Activated CD4-positive, alpha-beta T cell treated with anti-CD3 and anti-CD28 coated beads, Interleukin-2, Interleukin-4, amounts not matched to agents 100 ng/mL and 50 ng/mL, durations not matched to agents 16 hours and 8 hours (primary cell): ENCODE measurements at regions not wholly inside any gene's neighbourhood (a gene's known extent, or its start where the extent isn't known, plus 50 kb on each side); places are given as distances from the start of the nearest gene placed in this dataset.
"Not testable (repeated sequence)": the region's sequence is repeated elsewhere in the genome, so short reads cannot be mapped to it uniquely, and the experiment has no call there.

Experiments
- DNase-seq: peaks from one replicate; pipeline ENCODE4 v3.0.0-alpha.2; 2020; ENCODE audit warnings: low spot score

DNA sequence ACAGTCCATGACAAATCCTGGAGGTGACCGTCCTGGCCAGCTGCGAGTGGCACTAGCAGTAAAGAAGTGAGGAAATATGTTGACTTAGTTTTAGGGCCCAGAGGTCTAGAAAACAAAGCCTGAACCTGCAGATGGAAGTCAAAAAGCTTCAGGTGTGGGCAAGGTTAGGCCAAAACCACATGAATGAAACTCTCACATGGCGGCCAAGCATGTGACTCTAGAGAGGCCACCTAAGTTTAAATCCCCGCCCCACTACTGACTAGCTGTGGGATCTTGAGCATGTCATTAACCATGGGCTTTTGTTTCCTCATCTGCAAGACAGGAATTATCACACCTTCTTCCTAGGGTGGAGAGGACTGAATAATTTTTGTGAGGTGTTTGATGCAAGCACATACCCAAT is 148.2 kb upstream of the DAB1 start:
- no peak for DNase-seq

DNA sequence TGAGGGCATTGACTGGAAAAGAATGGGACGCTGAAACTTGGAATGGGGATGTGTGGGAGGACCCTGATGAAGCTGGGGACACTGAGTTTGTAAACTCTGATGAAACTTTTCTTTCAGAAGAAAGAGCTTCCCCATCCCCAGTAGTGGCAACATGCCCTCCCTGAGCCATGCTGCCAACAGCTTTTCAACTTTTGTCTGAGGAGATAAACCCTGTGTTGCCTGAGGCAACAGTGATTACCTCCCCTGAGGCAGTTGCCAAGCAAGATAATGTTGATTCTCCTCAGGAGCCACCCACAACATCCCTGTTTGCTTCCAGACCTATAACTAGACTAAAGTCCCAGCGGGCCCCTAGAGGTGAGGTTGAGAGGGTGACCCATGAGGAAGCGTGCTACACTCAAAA is 134.2 kb upstream of the DAB1 start:
- DNase-seq: not testable (repeated sequence)

DNA sequence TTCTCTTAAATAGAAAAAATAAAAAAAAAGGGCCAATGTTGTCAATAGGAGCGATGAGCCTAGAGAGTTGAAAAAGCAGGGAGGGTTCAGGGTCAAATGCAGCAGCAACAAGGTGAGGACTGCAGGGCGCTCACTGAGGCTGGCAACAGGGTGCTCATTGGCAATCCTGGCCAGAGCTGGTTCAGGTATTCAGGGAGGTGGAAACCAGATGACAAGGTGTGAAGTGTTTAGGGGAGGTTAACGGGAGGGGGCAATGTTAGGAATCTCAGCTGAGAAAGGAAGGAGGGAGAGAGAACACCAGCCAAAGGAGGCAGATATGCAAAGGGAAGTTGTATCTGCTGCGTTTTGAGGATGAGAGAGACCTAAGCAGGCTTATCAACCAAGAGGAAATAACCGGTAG is 129.8 kb upstream of the DAB1 start:
- no peak for DNase-seq

DNA sequence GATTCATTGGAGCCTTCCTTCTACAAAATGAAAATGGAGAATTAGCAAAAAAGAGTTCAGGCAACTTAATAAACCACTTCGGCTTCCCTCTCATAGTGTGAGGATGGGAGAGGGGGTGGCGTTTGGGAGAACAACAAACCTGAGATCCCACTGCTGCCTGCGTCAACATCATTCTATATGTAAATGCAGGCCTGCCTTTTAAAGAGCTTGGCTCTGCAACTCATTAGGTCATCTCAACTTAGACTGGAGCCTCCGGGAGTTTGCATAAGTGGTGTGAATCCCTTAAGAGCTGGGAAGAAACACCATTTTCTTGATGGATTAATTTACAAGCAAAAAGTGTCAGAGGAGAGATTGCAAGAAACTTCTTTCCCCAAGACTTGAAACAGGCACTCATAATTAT is 127.6 kb upstream of the DAB1 start:
- DNase-seq: no peak

DNA sequence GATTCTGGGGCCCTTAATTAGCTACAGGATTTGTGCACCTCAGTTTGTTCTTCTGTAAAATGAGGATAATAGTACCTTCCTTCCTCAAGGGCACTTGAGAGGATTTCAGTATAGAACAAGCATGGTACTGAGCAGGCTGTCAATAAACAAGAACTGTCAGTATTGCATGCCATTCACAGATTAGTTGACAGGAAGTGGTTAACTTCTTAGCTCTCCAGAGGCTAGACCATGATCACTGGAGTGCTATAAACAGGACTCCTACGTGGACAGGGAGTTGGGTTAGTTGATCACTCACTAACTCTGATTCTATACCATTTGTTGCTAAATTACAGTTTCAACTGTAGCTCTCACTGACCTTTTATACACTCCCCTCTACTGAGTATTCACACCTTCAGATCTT is 126.2 kb upstream of the DAB1 start:
- no peak for DNase-seq

DNA sequence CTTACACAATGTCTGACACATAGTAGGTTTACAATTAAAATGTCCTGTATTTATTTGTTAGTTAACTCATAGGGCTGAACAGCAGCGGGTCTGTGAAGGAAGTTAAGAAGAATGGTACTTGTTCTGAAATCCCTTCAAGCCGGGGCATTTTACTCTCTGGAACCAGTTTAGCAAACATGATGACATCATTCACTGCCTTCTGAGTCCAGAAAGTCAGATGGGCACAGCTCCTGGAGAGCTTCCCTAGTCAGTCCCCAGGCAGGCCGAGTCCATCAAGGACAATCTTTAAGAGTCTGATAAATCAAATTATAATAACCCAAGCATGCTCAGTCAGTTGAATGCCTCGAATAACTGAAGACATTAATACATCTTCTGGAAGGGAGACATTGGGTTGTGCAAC is 125.4 kb upstream of the DAB1 start:
- DNase-seq: no peak

DNA sequence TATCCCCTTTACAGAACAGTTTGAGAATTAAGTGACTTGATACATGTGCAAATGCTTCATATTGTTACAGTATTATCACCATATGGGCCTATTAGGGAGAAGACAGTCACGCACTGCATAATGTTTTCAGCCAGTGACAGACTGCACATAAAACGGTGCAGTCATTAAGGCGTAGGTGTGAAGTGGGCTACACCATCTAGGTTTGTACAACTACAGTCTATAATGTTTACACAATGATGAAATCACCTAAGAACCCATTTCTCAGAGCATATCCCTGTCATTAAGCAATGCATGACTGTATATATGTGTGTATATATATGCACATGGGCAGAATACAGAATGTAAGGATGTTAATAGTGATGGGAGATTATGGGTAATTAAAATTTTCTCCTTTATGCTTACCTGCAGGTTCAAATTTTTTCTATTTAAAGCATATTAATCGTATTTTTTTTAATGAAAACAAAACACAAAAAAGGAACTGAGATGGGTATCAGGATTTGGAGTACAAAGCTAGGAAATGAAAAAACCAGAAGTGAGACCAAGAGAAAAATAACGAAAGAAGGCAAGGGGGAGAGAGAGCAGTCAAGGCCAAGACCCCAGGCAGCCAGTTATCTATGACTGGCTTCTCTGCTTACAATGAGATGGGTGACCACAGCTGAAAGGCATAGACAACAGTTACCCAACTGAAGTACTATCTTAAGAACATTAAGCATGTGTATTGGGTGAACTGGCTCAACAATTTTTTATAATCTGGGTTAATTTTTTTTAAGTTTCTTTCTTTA is 122.9 kb upstream of the DAB1 start:
- DNase-seq: no peak

DNA sequence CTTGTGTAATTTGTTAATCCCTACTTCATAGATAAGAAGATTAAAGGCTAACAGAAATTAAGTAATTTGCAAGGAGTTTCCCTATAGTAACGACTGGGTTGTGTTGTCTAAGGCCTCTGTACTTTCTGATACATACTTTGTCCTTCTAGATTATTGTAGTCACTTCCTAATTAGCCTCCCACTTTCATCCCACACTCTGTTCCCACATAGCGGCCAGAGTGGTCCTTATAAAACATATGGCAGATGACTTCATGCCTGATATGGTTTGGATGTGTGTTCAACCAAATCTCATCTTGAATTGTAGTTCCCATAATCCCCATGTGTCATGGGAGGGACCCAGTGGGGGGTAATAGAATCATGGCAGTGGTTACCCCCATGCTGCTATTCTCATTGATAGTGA is 120.5 kb upstream of the DAB1 start:
- DNase-seq: no peak

DNA sequence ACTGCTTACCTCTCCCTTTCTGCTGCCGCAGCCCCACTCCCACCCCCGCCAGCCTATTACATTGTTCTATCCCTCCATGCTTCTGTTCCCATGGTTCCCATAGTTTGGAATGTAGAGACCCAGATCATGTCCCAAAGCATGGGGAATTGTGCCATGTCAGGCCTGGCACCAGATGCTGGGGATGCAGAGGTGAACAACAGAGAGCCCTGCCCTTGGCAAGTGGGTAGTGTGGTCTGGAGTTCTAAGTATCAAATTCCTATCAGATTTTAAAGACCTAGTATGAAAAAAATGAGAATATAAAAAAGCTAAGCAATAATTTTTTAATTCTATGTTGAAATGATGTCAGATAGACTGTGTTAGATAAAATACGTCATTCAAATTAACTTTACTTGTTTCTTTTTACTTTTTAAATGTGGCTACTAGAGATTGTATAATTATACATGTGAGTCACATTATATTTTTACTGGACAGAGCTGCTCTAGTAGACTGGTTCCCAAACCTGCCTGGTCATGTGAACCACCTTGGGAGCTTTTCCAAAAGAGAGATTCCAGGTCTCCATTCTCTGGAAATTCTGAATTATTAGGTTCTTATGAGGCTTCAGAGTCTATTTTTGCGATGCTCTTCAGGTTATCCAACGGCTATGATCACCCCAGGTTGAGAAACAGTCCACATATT is 113.0 kb upstream of the DAB1 start:
- DNase-seq: no peak

DNA sequence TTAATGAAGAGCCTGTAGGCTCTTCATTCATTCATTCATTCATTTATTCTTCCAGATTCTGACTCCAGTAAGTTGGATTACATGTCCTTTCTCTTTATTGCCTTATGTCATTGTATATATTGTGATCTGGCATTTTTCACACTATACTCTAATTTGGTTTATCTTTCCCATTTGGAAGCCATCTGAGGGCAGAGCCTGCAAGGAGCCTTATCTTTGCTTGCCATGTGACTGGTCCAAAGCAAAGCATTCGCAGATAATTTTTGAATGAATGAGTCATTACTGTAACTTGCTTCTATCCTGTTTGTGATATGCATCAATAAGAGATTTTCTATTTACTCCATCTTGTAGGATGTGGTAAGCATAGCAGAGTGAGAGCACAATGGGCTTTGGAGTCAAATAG is 108.4 kb upstream of the DAB1 start:
- DNase-seq: no peak

DNA sequence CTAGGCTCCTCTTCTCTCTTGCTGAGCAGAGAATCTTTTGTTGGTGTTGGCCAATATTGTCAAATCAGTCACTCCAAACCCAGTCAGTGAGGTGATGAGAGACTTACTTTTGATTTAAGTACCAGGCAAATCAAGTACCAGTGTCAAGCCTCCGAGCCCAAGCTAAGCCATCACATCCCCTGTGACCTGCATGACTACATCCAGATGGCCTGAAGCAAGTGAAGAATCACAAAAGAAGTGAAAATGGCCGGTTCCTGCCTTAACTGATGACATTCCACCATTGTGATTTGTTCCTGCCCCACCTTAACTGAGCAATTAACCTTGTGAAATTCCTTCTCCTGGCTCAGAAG is 107.0 kb upstream of the DAB1 start:
- DNase-seq: not testable (repeated sequence)

DNA sequence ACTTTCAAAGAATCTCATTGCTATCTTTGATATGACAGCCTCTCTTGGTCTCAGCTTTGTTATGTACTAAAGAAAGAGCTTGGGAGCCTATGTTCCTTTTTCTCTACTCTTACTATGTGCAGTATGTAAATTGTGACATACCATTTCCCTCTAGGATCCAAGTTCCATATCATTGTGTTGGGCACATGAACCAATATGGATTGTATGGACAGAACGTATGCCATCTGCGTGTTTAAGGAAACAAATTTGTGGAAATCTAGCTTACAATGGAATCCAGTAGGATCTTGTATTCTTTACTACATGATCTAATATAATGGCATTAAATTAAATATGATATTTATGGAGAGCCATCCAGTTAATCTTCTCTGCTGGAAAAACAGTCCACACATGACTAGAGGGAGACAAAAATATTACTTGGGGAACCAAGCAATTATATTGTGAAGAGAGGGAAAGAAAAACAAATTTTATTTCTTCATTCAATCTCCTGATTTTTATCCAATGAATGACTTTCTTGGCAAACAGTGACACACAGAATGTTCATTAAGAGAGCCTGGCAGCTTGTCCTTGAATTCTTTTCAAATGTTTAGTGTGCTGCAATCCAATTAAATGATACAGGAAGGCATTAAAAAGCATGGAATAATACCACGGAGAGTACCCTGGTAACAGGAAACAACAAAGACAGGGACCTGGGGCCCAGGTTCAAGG is 106.5 kb upstream of the DAB1 start:
- no peak for DNase-seq

DNA sequence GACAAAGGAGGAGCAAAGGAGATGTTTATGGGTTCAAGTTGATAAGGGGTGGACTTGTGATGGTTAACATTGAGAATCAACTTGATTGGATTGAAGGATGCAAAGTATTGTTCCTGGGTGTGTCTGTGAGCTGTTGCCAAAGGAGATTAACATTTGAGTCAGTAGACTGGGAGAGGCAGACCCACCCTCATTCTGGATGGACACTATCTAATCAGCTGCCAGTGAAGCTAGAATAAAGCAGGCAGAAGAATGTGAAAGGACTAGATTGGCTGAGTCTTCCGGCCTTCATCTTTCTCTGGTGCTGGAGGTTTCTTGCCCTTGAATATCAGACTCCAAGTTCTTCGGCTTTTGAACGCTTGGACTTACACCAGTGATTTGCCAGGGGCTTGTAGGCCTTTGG is 98.7 kb upstream of the DAB1 start:
- no peak for DNase-seq

DNA sequence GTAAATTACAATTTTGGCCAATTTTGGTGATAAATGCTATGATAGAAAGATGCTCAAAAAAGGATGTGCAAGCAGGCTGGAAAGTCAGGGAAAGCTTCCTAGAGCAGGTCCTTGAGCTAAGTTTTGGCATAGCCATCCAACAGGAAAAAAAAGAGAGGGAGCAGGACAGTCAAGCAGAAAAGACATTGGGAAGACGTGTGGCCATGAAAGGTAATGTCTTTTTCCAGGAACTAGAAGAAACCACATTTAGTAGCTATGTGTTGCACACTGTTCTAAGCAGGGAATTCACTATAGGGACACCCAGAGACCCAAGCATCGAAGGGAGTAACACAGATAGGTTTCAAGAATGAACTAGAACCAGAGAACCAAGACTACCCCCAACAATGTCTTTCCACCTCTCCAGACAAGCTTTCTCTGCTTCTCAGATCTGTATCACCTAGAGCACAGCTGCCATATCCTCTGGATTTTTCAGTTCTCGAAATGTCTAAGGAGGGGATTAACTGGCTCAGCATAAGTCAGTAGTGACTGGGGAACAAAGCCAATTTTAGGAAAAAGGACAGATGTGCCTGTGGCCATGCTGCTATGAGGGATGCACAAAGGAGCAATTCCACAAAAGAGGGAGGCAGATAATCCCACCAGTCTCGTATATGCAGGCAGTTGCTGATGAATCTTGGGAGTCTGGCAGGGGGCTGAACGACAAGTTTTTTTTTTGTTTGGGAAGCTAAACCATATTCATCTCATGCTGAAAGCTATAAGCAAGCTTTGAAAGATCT is 97.1 kb upstream of the DAB1 start:
- DNase-seq: no peak

DNA sequence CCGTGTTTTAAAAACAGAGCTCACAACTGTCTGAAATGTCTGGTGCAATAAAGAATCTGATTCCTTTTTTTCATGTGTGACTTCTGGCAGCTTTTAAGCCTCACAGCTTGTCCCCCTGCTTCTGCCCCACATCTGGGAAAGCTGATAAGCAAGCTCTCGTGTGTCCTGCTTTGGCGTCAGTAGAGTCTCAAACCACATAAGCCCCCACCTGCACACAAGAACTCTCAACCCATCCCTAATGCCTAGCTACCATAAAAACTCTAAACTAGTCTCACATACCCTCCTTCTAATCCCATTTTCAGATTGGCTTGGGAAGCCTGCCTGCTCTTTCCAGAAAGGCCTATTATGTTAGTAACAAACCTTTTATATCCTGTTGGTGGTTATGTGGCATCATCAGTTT is 94.6 kb upstream of the DAB1 start:
- DNase-seq: no peak

DNA sequence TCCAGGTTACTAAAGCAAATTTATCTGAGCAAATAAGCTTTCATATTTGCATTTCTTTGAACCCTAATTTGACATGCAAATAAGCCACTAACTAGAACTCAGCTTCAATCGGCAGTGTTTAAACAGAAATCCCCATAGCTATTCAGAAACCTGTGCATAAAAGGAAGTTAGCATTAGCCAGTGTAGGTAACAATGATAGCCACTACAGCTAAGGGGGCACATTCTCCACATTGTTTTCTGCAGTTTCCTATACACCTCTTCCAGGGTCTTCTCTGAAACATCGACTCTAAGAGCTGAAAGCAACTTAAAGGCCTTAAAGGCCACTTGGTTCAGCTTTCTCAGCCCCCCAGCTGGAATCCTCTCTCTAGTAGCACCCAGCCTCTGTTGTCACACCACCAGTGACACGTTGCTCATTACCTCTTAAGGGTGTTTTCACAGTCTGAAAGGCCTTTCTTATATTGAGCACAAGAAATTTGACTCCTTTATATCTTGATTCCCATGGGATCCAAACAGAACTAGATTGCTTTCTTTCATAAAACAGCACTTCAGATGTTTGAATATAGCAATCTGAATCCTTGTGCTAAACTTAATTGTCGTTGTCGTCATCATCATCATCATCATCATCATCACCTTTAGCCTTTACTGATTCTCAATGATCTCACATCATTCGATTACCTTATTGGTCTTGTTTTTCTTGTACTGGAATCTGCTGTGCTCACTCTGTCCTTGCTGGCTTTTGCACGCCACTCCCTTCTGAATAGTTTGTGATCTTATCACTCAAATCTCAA is 93.9 kb upstream of the DAB1 start:
- DNase-seq: no peak

DNA sequence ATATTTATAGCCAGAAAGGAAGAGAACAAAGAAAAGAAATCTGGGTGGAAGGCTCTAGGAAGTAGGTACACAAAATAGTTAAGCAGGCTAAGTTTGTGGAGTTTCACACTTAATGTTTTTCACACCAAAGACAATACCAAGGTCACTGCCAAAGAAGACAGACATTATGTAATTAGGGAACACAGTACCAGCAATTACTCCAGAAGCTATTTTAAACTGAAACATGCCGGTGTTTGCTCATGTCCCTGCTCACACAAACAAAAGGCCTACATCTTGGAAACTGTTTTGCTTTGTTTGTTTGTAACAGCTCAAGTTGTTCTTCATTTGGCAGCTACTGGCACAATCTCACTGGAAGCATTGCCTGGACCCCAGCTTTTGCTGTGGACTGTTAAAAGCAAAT is 88.5 kb upstream of the DAB1 start:
- no peak for DNase-seq

DNA sequence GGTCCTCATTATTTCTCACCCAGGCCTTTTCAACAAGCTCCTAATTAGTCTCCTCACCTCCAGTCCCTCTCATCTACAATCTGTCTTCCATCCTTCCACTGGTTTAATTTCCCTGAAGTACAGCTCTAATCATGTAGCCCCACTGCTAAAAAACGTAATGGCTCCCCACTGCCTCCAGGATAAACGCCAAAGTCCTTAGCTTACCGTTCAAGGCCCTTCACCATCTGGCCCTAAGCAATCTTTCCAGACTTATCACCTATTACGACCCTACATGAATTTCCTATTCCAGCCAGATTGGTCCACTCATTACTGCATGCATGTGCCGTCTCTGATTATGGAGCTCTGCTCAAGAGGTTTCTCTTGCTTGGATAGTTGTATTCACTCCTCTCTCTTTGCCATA is 83.1 kb upstream of the DAB1 start:
- no peak for DNase-seq

DNA sequence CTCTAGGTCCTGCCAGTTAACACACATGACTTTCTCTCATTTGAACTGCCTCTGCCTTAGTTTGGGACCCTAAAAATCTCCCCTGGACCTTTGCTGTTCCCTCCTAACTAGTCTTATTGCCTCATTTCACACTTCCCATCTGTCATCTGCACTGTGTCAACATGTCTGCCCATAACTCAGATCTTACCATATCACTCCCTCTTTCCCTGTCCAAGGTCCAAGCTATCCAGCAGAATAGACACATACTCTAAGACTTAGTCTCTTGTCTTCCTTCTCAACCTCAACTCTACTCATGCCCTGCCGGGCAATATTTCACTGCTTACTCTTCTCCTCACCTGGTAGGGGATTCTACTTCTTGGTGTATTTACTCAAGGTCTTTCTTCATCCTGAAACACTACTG is 79.5 kb upstream of the DAB1 start:
- DNase-seq: no peak

DNA sequence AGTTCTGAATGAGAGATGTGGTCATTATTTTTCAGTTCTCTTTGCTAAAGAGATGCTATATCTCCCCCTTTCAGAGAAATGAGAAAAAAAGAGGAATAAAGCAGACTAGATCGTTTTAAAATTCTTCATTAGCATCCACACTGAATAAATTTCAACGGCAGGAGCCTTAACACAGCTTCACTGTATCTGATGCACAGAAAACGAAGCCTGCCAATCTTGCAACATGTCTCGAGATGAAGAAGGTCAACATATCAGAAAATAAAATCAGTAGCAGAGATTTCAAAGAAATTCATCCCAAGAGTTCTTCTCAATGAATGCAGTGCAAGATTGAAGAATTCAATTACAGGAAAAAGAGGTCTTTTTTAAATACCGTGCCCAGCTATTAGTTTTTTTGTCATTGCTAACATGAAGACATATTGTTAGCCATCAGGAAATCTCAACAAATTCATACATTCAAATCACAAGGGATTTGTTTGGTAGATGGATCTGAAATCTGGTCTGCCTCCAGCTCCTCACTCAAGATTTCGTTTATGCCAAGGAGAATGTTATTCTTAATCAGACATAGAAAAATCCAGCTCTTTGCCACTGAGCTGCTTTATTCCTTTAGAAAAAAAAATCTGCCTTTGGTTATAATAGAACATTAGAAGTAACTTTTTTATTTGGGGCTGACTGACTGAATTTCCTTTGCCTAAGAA is 76.4 kb upstream of the DAB1 start:
- DNase-seq: no peak

DNA sequence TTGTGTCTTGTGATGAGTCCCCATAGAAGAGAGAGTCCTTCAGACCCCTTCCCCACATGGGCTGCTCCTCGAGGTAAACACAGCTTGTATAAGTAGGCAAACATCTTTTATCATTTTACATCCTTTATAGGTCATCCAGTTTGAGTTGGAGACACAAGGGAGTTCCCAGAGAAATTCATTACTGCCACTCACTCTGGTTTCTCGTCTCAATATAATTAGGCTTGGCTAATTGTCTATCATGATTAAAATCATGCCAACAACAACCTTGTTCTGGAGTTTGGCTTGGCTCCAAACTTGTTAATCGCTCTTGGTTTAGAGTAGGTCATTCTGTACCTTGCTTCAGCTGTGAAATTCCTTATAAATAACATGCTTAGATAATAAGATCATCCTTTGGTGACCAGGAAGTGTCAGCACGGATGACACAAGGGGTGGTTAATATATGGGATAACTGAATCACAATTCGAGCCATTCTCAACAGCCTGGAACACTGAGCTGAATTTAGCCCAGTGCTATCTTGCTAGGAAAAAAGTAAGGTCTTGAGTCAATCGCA is 70.7 kb upstream of the DAB1 start:
- DNase-seq: no peak
